ENCODE measurements at regions not wholly inside any gene's neighbourhood (a gene's known extent, or its start where the extent isn't known, plus 50 kb on each side); places are given as distances from the start of the nearest gene placed in this dataset.

DNA sequence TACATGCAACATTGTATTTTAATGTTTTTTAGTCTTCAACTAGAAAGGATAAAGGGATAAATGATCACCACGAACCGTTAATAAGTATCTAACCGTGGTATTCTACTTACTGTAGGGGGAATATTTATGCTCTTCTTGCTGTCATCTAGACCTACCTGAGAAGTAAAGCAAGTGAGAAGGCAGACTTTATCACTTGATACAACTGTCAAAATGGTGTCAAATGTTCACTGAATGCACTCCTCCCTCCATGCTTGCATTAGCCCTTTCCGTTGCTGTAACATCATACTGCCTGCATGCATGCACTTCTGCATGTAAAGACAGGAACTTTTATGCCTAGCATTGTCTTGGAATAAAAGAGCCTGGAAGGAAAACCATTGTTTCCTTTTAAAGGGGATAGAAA, 298.6 kb upstream of the PMFBP1 start:
- Mint-ChIP-seq H3K4me3 (no peak overlapping the region), H3K9me3 (no peaks in the 10 kb centered on the region), H3K27ac (no peak overlapping the region), H3K36me3 (no peaks in the 10 kb centered on the region), H3K27me3 (no peaks in the 10 kb centered on the region), H3K4me1 (ENCODE audit: unreplicated experiment) (peaks cover 12% of the 10 kb centered on the region)
- DNase-seq (ENCODE audit: extremely low spot score, unreplicated experiment), result no peak
- TF ChIP-seq, protein P1, sequence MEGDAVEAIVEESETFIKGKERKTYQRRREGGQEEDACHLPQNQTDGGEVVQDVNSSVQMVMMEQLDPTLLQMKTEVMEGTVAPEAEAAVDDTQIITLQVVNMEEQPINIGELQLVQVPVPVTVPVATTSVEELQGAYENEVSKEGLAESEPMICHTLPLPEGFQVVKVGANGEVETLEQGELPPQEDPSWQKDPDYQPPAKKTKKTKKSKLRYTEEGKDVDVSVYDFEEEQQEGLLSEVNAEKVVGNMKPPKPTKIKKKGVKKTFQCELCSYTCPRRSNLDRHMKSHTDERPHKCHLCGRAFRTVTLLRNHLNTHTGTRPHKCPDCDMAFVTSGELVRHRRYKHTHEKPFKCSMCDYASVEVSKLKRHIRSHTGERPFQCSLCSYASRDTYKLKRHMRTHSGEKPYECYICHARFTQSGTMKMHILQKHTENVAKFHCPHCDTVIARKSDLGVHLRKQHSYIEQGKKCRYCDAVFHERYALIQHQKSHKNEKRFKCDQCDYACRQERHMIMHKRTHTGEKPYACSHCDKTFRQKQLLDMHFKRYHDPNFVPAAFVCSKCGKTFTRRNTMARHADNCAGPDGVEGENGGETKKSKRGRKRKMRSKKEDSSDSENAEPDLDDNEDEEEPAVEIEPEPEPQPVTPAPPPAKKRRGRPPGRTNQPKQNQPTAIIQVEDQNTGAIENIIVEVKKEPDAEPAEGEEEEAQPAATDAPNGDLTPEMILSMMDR (conservative IDR thresholded peaks at IDR 0.05), result no peak

- H3K4me1 Mint-ChIP-seq (ENCODE audit: unreplicated experiment), result peaks cover 11% of the 10 kb centered on the region
- H3K4me3 Mint-ChIP-seq, result no peak overlapping the region
These were observed 298.0 kb upstream of the PMFBP1 start for GRCh38 chr16:72469932-72470331.

DNA sequence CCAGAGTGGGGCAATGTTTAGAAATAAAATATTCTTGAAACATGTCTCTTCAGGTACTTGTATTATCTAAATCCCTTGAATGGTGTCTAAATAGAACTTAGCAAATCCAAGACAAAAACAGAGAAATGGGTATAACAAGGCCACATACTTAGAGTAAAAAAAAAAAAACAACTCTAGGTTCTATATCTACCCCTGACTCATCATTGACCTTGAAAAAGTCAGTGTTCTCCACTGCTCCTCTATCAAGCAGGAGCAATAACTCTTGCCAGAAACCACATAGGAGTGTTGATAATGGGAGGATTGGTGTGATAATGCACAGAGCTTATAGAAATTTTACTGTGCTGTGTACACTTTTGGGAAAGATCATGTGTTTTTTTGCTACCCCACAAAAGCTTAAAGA, 296.6 kb upstream of the PMFBP1 start:
- H3K36me3 Mint-ChIP-seq, result no peaks in the 10 kb centered on the region
- H3K9me3 Mint-ChIP-seq, result no peaks in the 10 kb centered on the region
- no peak for DNase-seq (ENCODE audit: extremely low spot score, unreplicated experiment)
- no peak overlapping the region for H3K27ac Mint-ChIP-seq
- TF ChIP-seq, protein P1 (conservative IDR thresholded peaks at IDR 0.05), result no peak
- no peaks in the 10 kb centered on the region for H3K27me3 Mint-ChIP-seq
- H3K4me1 Mint-ChIP-seq (ENCODE audit: unreplicated experiment), result peaks cover 11% of the 10 kb centered on the region
- no peak overlapping the region for H3K4me3 Mint-ChIP-seq

More at GRCh38 chr16:72469932-72470331, 298.0 kb upstream of the PMFBP1 start:
- TF ChIP-seq, protein P1 (conservative IDR thresholded peaks at IDR 0.05), result no peak
- Mint-ChIP-seq H3K27ac (no peak overlapping the region), H3K9me3 (no peaks in the 10 kb centered on the region), H3K27me3 (no peaks in the 10 kb centered on the region), H3K36me3 (no peaks in the 10 kb centered on the region)
- no peak for DNase-seq (ENCODE audit: extremely low spot score, unreplicated experiment)

DNA sequence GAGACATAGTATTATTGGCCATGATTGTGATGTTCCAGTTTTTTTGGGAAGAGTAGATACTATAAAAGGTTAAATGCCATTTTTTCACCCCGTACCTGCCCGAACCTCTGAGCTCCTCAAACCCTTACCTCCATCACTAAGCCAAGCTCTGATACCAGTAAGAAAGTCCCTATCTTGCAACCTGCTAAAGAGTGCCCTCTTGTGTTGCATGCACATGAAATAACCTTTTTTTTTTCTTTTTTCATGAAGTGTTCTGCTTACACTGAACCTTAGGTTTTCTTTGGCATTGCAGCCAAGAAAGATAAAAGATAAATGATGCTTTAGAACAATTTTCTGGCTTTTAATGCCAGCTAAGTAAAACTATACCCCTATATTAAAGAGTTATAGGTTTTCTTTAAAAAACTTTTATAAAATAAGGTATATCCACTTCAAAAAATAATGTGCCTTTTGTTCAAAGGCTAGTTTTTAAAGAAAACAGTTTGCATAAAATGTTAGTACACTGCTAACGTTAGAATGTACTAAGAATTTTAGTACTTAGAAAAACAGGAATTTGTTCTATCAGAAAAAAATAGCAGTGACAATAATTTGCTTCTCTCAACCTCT, 295.3 kb upstream of the PMFBP1 start:
- Mint-ChIP-seq H3K27me3 (no peaks in the 10 kb centered on the region), H3K9me3 (no peaks in the 10 kb centered on the region), H3K36me3 (no peaks in the 10 kb centered on the region), H3K4me3 (no peak overlapping the region), H3K4me1 (ENCODE audit: unreplicated experiment) (peaks cover 11% of the 10 kb centered on the region), H3K27ac (no peak overlapping the region)
- no peak for DNase-seq (ENCODE audit: extremely low spot score, unreplicated experiment)
- TF ChIP-seq, protein P1 (conservative IDR thresholded peaks at IDR 0.05), result peak; percentile 77

DNA sequence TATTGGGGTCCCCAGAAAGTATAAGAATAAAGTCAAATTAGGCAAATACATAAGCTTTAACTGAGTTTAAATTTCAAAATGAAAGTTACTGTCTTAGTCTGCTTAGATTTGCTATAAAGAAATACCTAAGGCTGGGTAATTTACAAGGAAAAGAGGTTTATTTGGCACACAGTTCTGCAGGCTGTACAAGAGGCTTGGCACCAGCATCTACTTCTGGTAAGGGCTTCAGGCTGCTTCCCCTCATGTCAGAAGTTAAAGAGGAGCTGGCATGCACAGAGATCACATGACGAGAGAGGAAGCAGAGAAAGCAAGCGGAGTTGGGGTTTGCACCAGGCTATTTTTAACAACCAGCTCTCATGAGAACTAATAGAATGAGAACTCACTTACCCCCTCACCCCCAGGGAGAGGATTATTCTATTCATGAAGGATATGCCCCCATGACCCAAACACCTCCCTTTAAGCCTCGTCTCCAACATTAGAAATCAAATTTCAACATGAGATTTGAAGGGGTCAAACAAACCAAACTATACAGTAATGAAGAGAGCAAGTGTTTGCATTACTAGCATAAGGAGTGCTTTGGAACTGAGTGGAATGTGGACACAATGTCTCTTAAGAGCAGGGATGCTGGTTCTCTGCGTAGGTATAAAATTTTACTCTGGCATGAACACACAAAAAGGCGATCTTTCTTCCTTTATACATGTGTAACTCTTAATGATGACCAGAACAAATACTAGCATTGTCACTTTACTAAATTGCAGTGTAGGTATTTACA, 292.8 kb upstream of the PMFBP1 start:
- Mint-ChIP-seq H3K9me3 (no peaks in the 10 kb centered on the region), H3K36me3 (peaks cover 2% of the 10 kb centered on the region), H3K4me3 (no peak overlapping the region), H3K4me1 (ENCODE audit: unreplicated experiment) (peaks cover 8% of the 10 kb centered on the region), H3K27me3 (no peaks in the 10 kb centered on the region), H3K27ac (no peak overlapping the region)
- TF ChIP-seq, protein P1 (conservative IDR thresholded peaks at IDR 0.05), result no peak
- no peak for DNase-seq (ENCODE audit: extremely low spot score, unreplicated experiment)

All from type B pancreatic cell (in vitro differentiated cells).